HG03066 (cell line): ENCODE measurements at regions not wholly inside any gene's neighbourhood (a gene's known extent, or its start where the extent isn't known, plus 50 kb on each side); places are given as distances from the start of the nearest gene placed in this dataset.
A peak's percentile ranks its signal among the peaks of the same experiment; 100 is the strongest.
"Not testable (repeated sequence)": the region's sequence is repeated elsewhere in the genome, so short reads cannot be mapped to it uniquely, and the experiment has no call there.

Source experiments
- ATAC-seq: cut with Tn5 transposase; IDR thresholded peaks from one replicate; pipeline ENCODE4 v1.9.1; 2021; ENCODE audit warnings: low read depth; ENCODE audit not compliant: unreplicated experiment

DNA sequence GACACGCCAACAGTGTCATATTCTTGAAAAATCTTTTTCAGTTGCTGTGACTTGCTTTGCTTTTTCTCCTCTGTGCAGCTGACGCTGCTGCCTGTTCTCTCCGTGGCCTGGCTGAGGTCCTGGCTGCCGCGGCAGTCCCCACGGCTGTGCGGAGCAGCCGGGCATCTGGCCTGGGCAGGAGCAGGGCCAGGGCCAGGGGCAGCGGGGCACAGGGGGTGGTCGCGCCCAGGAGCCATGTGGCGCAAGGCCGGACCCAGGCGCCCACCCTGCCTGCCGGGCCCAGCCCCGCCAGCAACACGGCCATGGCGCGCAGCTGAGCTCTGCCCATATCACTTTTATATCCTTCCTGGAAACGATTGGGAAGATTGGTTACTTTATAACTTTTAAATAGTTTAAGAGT is 109.4 kb upstream of the ACBD5 start:
- ATAC-seq, result no peak

DNA sequence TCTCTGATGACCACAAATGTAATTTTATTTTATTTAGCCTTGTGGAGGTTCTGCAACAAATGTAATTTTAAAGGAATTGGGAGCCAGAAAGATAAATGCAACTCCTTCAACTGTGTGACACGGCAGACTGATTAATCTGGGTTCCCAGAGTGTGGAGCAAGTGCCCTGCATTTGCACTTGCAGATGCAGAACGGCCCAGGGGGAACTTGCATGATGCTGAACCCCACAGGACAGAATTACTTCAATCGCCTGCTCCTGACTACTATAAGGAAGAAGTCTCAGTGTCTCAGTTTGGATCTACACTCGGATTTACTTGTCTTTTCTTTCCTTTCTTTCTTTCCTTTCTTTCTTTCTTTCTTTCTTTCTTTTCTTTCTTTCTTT is 107.2 kb upstream of the ACBD5 start:
- not testable (repeated sequence) for ATAC-seq

DNA sequence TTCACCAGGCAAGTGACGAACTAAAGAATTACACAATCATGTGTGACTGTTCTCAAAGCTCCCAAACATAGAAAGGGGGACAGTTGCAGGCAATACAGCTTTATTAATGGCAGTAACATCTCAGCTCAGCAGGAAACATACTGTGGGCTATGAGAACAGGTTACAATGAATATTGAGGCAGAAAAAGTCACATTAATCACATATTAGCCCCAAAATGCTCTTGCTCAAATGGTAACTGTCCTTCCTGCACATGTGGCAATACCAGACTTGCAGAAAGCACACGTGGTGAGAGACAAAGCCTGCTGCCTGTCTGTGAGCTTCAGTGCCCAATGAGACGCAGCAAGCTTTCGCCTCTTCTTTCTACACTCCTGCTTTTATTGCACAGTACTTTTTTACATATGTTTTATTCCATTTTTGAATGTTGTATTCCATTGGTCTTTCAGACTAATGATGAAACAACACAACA is 104.9 kb upstream of the ACBD5 start:
- ATAC-seq, result peak; percentile 66

DNA sequence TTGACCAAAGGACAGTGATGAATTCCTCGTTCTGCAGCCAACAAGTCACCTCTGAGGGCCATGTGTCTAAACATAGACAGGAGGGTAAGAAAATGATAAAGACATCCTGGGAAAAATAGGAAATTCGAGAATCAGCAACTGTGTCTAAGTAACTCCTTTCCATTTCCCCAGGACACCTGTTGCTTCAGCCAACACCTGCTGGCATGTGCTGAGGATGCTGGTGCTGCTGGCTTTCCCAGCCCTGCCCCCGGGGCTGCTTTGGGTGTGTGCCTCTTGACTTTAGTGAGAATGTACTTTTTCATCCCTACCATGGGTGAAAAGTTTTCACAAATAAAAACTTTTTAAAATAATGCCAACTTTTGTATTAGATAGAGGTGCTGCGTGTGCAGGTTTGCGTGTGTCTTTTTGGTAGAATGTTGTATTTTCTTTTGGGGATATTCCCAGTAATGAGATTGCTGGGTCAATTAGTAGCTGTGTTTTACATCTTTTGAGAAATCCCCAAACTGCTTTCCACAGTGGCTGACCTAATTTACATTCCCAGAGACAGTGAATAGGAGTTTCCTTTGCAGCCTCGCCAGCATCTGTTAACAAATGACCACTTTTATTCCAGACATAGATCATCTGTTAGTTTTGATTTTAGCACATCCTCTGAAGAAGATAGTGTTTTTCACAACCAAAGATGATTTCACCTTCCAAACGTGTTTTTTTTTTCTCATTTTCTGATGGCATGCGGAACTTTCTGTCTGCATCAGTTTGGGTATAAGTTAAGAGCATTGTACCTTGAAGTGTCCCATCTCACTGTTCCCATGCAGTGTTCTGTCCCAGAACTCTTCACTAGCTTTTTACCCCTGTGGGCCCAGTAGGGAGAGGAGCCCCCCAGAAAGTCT is 104.2 kb upstream of the ACBD5 start:
- peak; percentile 43 for ATAC-seq

DNA sequence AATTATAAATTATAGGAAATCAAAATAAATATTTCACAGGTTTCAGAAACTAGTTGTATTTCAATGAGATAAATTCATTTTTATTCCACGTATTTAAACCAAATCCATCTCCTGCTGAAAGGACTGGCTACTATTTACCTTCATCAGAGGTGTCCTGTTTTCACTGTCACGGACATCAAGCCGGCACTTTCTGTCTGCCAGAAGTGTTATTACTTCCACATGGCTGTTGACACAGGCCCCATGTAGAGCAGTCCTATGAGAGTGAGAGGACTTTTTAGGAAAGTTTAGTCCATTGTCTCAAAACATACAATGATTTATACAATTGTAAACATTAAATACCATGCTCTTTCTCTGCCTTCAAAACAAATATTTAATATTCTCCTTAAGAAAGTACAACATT is 100.4 kb upstream of the ACBD5 start:
- no peak for ATAC-seq

DNA sequence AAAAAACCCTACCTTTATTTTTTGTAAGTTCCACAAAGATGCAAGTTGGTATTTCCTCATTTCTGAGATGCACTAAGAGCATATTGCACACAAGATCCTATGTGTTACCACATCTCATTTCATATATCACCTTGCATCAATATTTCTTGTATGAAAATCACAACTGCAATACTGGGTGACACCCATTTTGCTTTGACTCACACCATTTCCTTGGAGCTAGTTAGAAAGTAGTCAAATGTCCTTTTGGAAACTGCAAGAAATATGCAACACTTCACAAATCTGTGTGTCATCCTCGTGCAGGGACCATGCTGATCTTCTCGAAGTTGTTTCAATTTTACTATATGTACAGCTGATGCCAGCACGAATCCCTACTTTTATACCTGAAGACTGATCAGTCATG is 94.6 kb upstream of the ACBD5 start:
- not testable (repeated sequence) for ATAC-seq

DNA sequence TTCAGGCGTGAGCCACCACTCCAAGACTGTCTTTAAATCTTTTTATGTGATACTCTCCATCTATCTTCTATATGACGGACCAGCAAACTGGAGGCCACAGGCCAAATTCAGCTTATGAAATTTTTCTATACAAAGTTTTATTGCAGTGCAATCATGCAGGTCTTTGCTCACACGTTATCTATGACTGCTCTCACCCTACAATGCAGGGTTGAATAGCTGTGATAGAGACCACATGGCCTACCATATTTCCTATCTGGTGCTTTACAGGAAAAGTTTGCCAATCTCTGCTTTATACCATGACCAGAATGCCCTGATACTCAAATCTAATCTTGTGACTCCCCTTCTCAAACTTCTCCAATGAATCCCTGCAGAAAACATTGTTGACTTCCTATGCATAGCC is 89.5 kb upstream of the ACBD5 start:
- no peak for ATAC-seq

DNA sequence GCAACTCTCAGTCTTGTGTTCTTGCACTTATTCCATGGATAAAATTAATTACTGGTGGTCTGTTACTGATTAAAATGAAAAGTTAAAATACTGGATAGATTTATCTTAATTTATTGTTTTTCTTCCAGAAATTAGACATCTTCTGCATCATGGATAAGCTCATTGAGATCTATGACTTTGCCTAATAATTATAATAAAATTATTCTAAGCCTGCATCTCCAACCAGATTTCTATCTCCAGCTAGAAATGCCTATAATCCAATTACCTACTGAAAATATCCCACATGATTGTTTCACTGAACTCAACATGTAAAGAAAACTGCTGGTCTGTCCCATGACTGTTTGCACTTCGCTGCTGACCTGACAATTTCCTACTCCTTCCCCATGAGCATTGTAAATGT is 88.3 kb upstream of the ACBD5 start:
- no peak for ATAC-seq

DNA sequence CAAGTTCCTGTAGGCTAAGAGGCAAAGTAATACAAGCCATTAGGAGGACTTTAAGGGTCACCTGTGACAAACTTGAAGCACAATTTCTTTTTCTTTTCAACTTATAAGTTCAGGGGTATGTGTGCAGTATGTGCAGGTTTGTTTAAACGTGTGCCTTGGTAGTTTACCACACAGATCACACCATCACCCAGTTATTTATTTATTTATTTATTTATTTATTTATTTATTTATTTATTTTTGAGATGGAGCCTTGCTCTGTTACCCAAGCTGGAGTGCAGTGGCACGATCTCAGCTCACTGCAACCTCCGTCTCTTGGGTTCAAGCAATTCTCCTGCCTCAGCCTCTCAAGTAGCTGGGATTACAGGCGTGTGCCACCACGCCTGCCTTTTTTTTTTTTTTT is 86.2 kb upstream of the ACBD5 start:
- not testable (repeated sequence) for ATAC-seq

DNA sequence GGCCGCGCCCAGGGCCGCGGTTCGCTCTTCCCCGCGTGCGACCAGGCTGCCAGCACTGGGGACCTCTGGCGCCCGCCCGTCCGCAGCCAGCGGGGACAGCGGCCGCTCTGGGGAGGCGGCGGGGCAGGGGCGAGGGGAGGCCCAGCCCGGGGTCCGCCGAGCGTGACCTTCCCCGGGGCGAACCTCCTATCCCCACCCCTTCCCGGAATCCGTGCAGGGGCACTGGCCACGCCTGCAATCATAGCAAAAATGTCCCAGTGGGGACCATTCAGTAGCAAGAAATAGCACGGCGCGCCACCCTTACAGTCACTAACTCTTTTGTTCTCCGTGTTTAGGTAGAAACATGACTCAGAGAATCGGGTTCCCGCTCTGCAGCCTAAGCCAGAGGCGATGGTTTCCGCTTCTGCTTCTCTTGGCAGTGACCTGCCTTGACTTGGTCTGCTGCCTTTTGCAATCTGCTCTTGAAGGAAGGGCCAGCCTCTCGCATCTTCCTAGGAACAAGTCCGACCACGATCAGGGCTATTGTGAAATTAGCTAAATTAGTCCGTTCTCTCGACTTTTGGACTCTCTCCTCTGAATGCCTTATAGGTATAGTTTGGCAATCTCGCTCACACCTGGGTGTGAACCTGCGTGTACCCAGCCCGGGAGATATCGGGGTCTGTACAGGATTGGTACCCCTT is 79.3 kb upstream of the ACBD5 start:
- peak; percentile 74 for ATAC-seq

DNA sequence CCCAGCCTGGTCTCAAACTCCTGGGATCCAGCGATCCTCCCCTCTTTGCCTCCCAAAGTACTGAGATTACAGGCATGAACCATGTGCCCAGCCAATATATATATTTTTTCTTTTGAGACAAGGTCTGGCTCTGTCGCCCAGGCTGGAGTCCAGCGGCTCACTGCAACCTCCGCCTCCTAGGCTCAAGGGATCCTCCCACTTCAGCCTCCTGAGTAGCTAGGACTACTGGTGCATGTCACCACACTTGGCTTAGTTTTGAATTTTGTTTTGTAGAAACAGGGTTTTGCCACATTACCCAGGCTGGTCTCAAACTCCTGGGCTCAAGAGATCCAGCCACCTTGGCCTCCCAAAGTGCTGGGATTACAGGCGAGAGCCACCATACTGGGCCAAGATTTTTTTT is 78.5 kb upstream of the ACBD5 start:
- not testable (repeated sequence) for ATAC-seq

DNA sequence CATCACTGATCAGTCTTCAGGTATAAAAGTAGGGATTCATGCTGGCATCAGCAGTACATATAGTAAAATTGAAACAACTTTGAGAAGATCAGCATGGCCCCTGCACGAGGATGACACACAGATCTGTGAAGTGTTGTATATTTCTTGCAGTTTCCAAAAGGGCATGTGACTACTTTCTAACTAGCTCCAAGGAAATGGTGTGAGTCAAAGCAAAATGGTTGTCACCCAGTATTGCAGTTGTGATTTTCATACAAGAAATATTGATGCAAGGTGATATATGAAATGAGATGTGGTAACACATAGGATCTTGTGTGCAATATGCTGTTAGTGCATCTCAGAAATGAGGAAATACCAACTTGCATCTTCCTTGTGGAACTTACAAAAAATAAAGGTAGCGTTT is 74.5 kb upstream of the ACBD5 start:
- ATAC-seq, result not testable (repeated sequence)

DNA sequence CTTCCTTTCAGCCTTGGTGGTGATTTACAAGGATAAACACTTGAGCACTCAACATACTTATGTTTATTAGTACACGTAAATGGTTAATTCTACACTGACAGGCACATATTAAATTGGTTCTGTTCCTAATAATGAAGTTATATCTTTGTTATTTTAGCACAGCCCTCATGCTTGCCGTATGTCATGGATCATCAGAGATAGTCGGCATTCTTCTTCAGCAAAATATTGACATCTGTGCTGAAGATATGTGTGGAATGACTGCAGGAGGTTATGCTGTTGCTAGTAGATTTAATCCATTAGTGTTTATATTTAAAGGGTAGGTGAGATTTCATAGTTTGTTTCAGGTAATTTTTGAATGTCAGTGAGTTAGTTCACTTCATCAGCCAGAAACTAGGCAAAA is 73.0 kb upstream of the ACBD5 start:
- ATAC-seq, result not testable (repeated sequence)

DNA sequence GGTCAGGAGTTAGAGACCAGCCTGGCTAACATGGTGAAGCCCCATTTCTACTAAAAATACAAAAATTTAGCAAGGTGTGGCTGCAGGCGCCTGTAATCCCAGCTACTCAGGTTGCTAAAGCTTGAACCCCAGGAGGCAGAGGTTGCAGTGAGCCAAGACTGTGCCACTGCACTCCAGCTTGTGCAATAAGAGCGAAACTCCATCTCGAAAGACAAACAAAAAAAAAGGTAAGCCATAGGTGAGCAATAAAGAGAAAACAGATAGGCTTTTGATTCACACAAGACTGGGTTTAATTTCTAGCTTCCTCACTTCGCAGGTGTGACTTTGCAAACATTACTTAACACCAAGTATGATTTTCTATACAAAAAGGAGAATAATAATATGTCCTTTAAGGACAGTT is 72.3 kb upstream of the ACBD5 start:
- ATAC-seq, result no peak

DNA sequence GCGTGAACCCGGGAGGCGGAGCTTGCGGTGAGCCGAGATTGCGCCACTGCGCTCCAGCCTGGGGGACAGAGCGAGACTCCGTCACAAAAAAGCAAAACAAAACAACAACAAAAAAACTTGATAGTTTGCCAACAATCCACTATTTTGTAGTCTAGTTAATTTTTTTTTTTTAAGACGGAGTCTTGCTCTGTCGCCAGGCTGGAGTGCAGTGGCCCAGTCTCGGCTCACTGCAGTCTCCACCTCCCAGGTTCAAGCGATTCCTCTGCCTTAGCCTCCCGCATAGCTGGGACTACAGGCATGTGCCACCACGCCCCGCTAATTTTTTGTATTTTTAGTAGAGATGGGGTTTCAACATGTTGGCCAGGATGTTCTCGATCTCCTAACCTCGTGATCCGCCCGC is 71.2 kb upstream of the ACBD5 start:
- not testable (repeated sequence) for ATAC-seq

DNA sequence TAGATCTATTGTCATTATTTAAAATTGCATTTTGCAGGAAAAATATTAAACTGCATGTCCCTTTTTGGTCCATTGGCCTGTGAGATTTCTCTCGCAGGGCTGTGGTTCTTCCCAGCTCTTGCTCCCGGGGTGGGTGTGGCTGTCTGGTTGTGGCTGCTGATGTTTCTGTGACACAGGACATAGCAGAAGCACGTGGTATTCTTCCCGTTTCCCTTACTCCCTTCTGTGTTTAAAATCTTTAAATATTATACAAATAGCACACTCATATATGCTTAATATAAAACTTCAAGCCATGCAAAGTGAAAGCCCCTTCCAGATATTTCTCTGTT is 57.9 kb upstream of the ACBD5 start:
- not testable (repeated sequence) for ATAC-seq

DNA sequence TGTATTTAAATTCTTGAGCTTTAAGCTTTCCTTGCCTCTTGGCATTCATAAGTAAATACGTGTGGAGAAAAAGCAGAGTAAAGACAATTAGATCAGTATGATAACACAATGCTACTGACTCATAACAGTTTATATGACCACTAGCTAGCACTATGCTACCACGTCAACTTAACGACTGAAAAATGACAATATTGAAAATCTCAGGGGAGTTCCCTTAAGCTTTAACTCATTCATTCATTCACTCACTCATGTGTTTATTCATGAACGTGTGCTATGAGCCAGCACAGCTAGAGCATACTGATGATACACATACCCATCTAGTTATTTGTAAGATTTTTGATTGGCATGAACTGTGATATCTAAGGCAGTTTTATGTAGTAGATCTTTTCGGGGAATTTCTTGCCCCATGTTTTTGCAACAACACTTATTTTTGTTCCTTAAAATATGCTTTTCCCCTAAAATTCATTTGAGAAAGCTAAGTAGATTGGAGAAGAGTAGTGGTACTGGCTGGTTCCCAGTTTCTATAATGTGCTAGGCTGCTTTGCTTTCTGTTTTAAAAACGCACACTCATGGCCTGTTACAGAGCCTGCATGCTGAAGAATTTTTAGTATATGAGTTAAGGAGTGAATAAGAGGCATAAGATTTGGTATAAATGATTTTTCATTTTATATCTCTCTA is 57.4 kb upstream of the ACBD5 start:
- no peak for ATAC-seq

DNA sequence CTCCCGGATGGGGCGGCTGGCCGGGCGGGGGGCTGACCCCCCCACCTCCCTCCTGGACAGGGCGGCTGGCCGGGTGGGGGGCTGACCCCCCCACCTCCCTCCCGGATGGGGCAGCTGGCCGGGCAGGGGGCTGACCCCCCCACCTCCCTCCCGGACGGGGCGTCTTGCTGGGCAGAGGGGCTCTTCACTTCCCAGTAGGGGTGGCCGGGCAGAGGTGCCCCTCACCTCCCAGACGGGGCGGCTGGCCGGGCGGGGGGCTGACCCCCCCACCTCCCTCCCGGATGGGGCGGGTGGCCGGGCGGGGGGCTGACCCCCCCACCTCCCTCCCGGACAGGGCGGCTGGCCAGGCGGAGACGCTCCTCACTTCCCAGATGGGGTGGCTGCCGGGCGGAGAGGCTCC is 55.7 kb upstream of the ACBD5 start:
- not testable (repeated sequence) for ATAC-seq

DNA sequence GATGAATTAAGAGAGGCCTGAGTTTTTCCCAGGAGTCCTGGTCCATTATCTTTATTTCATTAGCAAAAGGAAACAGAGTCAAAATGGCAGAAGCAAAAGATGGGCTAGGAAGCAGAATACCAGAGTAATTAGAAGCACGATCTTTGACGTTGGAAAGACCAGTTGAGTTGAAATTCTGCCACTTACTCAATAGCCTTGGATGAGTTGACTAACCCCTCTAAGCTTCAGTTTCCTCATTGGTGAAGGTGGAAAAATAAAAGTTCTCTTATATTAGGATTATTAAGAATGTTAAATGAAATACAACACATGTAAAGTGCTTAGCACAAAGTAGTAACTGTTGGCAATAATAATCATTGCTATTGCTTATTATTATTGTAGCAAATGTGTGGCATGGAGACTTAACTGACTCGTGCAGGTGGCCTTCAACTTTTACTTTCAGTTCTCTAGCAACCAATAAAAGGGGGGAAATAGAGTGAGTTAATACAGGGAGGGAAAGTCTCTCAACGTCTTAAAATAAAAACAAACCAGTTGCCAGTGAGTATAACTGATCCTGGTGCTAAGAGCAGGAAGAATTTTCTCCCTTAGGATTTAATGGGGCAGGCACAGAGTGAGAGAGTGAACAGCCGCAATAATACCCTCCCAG is 50.8 kb upstream of the ACBD5 start:
- ATAC-seq, result peak; percentile 68
